GM19455 (cell line): ENCODE measurements at regions not wholly inside any gene's neighbourhood (a gene's known extent, or its start where the extent isn't known, plus 50 kb on each side); places are given as distances from the start of the nearest gene placed in this dataset.
"Not testable (repeated sequence)": the region's sequence is repeated elsewhere in the genome, so short reads cannot be mapped to it uniquely, and the experiment has no call there.

Source experiments
- ATAC-seq: cut with Tn5 transposase; IDR thresholded peaks from one replicate; pipeline ENCODE4 v1.9.1; 2021; ENCODE audit not compliant: unreplicated experiment

GRCh38 chr3:82129221-82129801, 367.9 kb upstream of the GBE1 start:
- ATAC-seq = no peak

- no peak for ATAC-seq
Observed at GRCh38 chr3:82128271-82128670, 366.8 kb upstream of the GBE1 start.

DNA sequence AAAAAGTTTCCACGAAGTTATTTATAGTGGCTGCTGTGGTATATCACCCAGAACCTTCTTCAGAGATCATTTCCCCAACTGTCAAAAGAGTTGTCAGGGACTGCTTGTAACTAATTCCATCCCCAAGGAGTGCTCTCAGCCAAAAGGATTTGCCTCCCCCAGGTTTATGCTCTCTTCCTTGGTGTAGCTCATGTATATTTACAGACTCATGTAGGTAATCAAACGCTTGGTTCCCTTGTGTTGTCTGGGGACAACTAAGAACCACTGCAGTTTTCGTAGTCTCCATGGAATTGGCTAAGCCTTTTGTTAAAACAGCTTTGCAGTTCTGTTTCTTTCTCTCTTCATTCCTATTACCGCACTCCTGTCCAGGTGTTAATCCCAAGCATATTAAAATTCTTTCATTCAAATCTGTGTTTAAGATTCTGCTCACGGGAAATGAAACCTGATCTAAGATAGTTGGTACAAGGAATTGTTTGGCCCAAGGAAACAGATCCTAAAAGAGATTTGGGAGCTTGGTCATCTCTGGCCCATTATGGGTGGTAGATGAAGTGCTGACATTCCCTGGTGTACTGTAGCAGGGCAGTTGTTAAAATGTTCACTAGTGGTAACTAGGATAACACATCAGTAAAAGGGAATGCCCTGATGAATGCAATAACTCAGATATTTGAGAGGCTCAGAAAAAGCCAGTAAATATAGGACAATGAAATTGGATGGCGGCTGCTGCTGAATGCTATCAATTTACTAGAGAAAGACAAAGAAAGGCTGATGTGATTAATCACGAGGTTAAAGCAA, 361.3 kb upstream of the GBE1 start:
- ATAC-seq = no peak

DNA sequence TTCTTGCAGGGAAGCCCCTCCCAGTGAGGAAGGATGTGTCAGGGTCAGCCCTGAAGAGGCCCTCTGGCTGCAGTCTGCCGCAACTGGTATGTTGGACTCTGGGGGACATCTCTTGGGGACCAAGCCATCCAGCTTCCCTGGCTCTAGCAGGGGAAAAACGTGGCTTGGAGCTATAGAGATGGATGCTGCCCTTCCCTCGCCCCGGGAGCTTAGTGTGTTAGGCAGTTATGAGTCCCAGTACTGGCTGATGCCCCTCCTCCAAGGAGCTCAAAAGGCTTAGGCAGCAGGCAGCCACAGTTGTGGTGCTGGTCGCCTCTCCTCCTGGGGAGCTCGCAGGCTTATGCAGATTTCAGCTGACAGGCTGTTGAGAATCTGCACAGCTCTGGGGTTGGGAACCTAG, 353.1 kb upstream of the GBE1 start:
- ATAC-seq = no peak

DNA sequence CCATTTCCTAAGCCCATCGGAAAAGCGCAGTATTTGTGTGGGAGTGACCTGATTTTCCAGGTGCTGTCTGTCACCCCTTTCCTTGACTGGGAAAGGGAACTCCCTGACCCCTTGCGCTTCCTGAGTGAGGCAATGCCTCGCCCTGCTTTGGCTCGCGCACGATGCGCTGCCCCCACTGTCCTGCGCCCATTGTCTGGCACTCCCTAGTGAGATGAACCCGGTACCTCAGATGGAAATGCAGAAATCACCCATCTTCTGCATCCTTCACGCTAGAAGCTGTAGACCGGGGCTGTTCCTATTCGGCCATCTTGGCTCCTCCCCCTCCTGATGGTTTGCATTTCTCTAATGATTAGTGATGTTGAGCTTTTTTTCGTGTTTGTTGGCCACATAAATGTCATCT, 349.3 kb upstream of the GBE1 start:
- ATAC-seq = not testable (repeated sequence)

- ATAC-seq = no peak
Observed at GRCh38 chr3:82103241-82103640, 341.8 kb upstream of the GBE1 start.

DNA sequence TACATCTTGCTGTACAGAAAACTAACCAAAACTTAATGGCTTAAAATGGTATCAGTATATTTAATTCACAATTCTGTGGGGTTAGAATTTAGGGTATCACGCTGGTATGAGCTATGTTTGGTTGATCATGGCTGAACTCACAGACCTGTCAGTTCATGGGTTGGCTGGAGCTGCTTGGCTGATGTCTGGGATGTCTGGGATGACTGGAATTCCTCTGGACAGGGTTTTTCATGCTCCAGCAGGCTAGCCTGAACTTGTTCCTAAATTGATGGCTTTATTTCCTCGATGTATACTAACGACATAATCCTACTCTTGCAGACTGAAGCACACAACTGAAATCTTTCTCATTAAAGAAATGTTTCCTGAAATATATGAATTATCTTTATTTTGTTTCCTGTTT, 338.9 kb upstream of the GBE1 start:
- no peak for ATAC-seq

GRCh38 chr3:82093641-82094040, 332.2 kb upstream of the GBE1 start:
- ATAC-seq = no peak

DNA sequence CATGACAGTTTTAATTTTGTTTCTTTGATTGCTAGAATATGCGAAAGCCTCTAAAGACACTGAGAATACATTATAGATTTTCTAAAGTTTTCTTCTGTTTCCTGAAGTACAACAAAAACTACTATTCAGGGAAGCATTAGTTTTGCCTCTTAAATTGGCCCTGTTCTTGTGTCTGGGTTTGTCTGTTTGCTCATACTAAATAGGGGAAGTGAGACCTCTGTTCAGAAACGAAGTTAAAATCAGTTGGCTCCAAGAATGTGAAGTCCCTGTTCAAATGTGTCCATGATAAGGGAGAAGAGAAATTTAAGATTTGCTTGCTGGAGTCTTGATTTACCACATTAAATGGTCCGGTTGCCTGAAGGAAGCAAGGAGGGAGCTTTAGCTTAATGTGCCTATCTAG, 327.3 kb upstream of the GBE1 start:
- no peak for ATAC-seq

DNA sequence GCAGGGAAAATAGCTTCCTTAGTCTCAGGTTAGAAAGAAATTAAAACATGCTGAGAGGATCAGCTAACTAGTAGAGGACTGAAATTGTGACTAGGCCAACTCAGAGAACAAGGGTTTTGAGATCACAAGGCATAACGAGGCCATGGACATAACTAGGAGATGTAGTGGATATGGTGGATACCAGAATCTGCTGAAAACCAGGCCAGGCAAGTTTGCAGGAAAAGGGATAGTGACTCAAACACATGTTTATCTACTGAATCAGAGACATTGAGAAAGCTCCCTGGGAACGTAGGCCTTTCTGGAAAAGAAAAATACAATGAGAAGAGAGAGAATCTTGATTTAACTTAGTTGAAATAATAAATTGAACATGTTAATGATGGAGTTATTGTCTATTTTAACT, 326.5 kb upstream of the GBE1 start:
- ATAC-seq = no peak

DNA sequence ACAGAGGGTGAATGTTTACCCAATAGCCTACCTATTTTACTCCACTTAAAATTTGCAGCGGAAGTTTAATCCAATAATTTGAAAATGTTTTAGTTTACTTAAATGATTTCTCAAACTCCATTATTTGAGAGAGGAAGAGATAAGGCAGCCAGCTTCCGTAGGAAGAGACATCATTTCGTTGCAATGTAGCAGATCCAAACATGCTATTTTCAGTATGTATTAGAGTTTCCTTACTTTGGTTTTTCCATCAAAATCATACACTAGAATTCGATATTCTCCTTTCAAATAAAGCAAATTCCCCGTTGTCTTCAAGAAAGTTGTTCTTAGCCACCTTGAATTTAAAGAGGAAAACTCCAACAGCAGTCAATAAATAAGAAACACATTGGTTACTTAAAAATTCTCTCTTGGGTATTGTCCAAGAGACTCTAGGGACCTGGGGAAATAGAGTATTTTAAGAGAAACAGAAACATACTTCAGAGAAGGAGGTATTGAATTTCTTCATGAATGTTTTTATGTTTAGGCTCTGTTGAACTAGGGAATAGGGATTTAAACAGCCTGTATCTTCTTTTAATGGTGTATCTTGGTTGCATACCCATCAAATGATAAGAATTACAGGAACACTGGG, 324.5 kb upstream of the GBE1 start:
- no peak for ATAC-seq

GRCh38 chr3:82085356-82085755, 323.9 kb upstream of the GBE1 start:
- no peak for ATAC-seq

DNA sequence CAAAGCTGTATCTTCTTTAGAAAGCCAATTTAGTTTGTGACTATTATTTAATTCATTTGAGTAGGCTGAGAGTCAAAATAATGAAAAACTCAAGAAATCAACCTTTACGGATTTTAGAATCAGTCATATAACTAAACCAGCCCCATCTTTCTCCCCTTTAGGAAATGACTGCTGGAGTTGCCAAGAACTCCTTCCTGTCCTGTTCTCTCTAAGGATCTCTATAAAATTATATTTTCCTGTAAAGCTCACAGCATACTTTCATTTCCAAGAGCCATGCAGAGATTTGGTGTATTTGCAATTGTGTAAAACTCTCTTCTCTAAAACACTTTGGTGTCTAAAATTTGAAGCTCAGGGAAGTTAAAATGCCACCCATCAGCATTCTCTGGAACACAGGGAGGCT, 323.4 kb upstream of the GBE1 start:
- no peak for ATAC-seq

GRCh38 chr3:82082796-82083195, 321.4 kb upstream of the GBE1 start:
- ATAC-seq = no peak

- ATAC-seq = no peak
Observed at GRCh38 chr3:82081351-82081750, 319.9 kb upstream of the GBE1 start.

DNA sequence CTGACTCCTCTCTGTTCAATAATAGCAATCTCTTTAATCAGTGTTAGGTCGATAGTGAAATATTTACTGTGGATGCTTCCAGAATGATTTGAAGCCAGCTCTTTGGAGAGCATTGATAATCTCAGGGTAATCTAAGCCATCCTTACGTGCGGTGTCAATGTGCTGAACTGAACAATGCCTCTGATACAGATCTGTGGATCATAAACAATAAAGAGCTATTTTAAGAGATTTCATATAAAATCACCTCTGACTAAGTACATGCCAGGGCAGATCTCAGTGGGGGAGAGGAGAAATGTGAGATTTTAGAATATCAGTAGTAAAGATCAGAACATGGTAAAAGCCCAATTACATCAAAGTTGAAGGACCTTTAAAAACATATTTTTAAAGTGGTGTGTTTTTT, 319.3 kb upstream of the GBE1 start:
- no peak for ATAC-seq

DNA sequence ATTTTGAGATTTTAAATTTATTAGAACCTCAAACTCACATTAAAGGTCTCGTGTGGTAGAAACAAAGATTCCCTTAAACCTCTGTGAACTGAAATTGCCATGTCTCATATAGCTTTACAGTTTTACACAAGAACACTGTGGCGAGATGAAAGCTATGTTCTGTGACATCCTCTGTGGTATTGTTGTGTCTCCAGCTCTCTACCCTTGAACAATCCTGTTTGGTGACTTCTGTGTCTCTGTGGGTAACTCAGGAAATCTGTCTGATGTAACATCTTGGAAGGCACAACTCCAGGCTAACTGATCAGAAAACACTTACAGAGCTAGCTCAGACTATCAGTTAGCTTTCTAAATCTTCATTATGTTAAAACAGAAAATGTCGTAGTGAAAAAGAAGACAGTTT, 318.8 kb upstream of the GBE1 start:
- no peak for ATAC-seq

DNA sequence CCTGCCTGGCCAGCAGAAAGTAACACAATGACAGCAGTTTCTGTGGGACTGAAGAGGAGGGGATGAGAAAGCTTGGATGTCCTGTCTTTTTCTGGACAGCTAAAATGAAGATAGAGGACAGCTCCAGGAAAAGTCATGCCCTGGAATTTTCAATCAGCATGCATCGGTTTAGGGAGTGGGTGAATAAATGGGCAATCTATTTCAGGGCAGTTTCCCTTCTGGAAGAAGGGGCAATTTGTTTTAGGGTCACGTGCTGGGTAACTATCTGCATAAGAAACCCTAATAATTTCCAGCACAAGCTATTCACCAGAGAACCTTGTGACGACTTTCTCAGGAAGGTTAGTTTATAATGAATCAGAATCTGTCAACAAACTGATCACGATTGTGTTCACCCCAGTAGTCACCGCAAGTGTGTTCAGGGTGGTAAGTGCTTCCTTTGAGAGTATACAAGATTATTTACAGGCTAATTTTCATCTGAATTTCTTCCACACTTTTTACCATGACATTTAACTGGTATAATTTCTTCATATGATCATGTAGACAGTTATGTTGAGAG, 318.0 kb upstream of the GBE1 start:
- no peak for ATAC-seq

DNA sequence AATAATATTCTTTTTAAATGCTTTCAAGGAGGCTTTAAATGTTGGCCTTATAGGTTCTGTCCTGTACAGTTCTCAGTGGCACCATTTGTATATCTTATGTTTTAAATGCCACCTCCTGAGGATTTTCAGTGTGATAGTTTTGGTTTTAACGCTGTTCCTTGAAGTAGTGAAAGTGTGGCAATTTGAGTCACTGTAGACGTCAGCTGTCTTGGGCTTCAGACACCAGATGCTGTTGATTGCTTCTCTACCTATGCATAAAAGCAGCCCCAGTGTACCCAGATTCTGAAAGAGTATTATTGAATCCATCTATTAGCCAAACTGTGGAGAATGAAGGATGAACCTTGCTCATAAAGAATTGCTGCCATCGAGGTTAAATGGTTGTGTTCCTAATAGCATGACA, 316.8 kb upstream of the GBE1 start:
- ATAC-seq = no peak

DNA sequence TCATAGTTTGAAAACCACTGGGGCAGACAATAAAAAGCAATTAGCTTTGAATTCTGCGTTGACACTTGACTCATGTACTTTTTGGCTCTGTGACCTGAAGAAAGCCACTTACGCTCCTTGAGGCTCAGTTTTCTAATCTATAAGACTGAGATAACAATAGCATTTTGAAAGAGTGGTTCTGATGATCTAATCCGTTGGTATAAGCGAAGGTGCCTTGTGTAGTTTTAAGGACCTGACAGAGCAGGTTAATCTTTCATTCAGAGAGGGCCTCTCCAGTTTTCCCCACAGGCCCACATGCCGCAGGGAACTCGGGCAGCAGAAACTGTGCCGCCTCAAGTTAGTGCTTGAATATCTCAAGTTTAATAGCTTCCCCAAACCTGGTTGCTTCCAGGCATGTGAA, 306.0 kb upstream of the GBE1 start:
- no peak for ATAC-seq

DNA sequence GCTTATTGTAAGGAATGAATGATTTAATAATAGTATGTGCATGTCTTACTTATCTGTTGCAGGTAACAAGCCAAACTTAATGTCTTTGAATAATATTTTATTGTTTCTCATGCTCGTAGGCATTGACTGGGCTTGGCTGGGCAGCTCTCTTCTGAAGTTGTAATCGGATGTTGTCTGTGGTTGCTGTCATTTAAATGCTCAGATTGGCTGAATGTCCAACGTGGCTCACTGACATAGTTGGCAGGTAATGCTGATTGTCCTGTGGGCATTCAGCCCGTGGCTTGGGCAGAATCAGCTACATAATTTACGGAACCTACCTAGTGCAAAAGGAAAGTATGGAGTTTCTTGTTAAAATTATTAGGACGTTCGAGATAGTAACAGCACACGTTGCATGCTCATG, 297.4 kb upstream of the GBE1 start:
- ATAC-seq = no peak

DNA sequence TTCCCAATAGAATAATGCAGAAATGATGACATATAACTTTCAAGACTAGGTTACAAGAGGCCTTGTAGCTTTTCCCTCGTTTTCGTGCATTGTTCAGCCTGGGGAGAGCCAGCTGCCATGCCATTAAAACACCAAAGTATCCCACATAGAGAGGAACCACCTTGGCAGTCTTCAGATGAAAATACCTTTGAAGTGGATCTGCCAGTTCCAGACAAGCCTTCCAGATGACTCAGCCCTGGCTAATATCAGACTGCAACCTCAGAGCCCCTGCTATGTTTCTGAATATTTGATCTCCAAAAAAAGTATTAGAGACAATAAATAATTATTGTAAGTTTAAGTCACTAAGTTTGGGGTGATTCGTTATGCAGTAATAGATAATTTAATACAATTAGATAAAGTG, 294.3 kb upstream of the GBE1 start:
- ATAC-seq = no peak
